HEK293 (cell line): ENCODE measurements at regions not wholly inside any gene's neighbourhood (a gene's known extent, or its start where the extent isn't known, plus 50 kb on each side); places are given as distances from the start of the nearest gene placed in this dataset.

ENCODE experiments used
- CTCF ChIA-PET: fragments of 350-600 bp; formaldehyde crosslinking; extraction: SDS; loops from one replicate; lab custom pipeline; 2021; ENCODE audit warnings: antibody characterized with exemption; lab: Yijun Ruan, JAX
- POLR2A ChIA-PET: fragments of 300-600 bp; formaldehyde crosslinking; extraction: SDS; loops from one replicate; lab custom pipeline; 2020; ENCODE audit warnings: antibody characterized with exemption, inconsistent platforms; lab: Yijun Ruan, JAX
- H3K27ac ChIP-seq: fragments of 200-500 bp; sonication (Bioruptor generic); 2 replicates; pipeline ENCODE4 v1.5.1; 2014; ENCODE audit warnings: low read depth, low read length, control low read depth, inconsistent platforms; ENCODE audit errors: extremely low read depth
- H3K36me3 ChIP-seq, 2 experiments: fragments of 200-500 bp in 1 of 2; sonication (Bioruptor generic) in 1 of 2; 1 replicate in 1 of 2; 2 replicates in 1 of 2; pipeline ENCODE4 v1.5.1; 2014 to 2017; ENCODE audit warnings: inconsistent platforms in 2 of 2, low read length in 2 of 2; ENCODE audit not compliant: control insufficient read depth in 2 of 2, insufficient read depth in 1 of 2
- H3K4me1 ChIP-seq: fragments of 200-500 bp; sonication (Bioruptor generic); 2 replicates; pipeline ENCODE4 v1.5.1; 2014; ENCODE audit warnings: mild to moderate bottlenecking, low read length, inconsistent platforms; ENCODE audit not compliant: control insufficient read depth, insufficient read depth
- H3K4me3 ChIP-seq: 2 replicates; pipeline ENCODE4 v1.5.1; 2011; ENCODE audit warnings: low read depth, mild to moderate bottlenecking, control low read depth, low read length, moderate library complexity
- H3K9me3 ChIP-seq: fragments of 200-500 bp; sonication (Bioruptor generic); 2 replicates; pipeline ENCODE4 v1.5.1; 2014; ENCODE audit warnings: low read depth, low read length, inconsistent platforms; ENCODE audit not compliant: control insufficient read depth, insufficient read depth
- GLIS2 ChIP-seq: fragments of 450-650 bp; formaldehyde crosslinking; IDR thresholded peaks from 2 replicates; pipeline ENCODE4 v1.5.1; 2016; ENCODE audit warnings: missing biosample characterization, missing genetic modification characterization
- KLF10 ChIP-seq: fragments of 450-650 bp; IDR thresholded peaks from 2 replicates; pipeline ENCODE4 v1.5.1; 2018; ENCODE audit warnings: missing biosample characterization, mild to moderate bottlenecking, missing genetic modification characterization
- SCRT2 ChIP-seq: fragments of 450-650 bp; formaldehyde crosslinking; IDR thresholded peaks from 2 replicates; pipeline ENCODE4 v1.5.1; 2016; ENCODE audit warnings: missing biosample characterization, missing genetic modification characterization
- ZBTB7A ChIP-seq: fragments of 450-650 bp; formaldehyde crosslinking; IDR thresholded peaks from 2 replicates; pipeline ENCODE4 v1.5.1; 2016; ENCODE audit warnings: low read depth, missing biosample characterization, missing genetic modification characterization
- ZFP3 ChIP-seq: fragments of 450-650 bp; formaldehyde crosslinking; IDR thresholded peaks from 2 replicates; pipeline ENCODE4 v1.5.1; 2016; ENCODE audit warnings: low read depth, missing biosample characterization, missing genetic modification characterization
- ZNF140 ChIP-seq: fragments of 450-650 bp; formaldehyde crosslinking; IDR thresholded peaks from 2 replicates; pipeline ENCODE4 v1.5.1; 2016; ENCODE audit warnings: missing biosample characterization, missing genetic modification characterization
- ZNF24 ChIP-seq: fragments of 450-650 bp; formaldehyde crosslinking; IDR thresholded peaks from 2 replicates; pipeline ENCODE4 v1.5.1; 2016; ENCODE audit warnings: missing biosample characterization, missing genetic modification characterization
- ZNF248 ChIP-seq: fragments of 450-650 bp; formaldehyde crosslinking; IDR thresholded peaks from 2 replicates; pipeline ENCODE4 v1.5.1; 2017; ENCODE audit warnings: missing biosample characterization, missing genetic modification characterization
- ZNF366 ChIP-seq: fragments of 450-650 bp; formaldehyde crosslinking; conservative IDR thresholded peaks from 2 replicates; pipeline ENCODE4 v1.5.1; 2016; ENCODE audit warnings: missing biosample characterization, missing genetic modification characterization
- ZNF544 ChIP-seq: fragments of 450-650 bp; formaldehyde crosslinking; IDR thresholded peaks from 2 replicates; pipeline ENCODE4 v1.5.0; 2017; ENCODE audit warnings: missing biosample characterization, missing genetic modification characterization
- ZNF664 ChIP-seq: fragments of 450-650 bp; formaldehyde crosslinking; IDR thresholded peaks from 2 replicates; pipeline ENCODE4 v1.5.1; 2016; ENCODE audit warnings: missing biosample characterization, missing genetic modification characterization
- ZNF776 ChIP-seq: fragments of 450-650 bp; formaldehyde crosslinking; IDR thresholded peaks from 2 replicates; pipeline ENCODE4 v1.5.0; 2017; ENCODE audit warnings: missing biosample characterization, missing genetic modification characterization, borderline replicate concordance
- ZNF792 ChIP-seq: fragments of 450-650 bp; formaldehyde crosslinking; IDR thresholded peaks from 2 replicates; pipeline ENCODE4 v1.5.1; 2016; ENCODE audit warnings: missing biosample characterization, missing genetic modification characterization
- TF ChIP-seq, protein P1 (sequence below): fragments of 450-650 bp; formaldehyde crosslinking; conservative IDR thresholded peaks from 2 replicates; pipeline ENCODE4 v1.5.1; 2016; ENCODE audit warnings: low read depth, missing biosample characterization, missing genetic modification characterization
- TF ChIP-seq, protein P2 (sequence below): fragments of 450-650 bp; formaldehyde crosslinking; IDR thresholded peaks from 2 replicates; pipeline ENCODE4 v1.5.1; 2017; ENCODE audit warnings: missing biosample characterization, missing genetic modification characterization
- TF ChIP-seq, protein P3 (sequence below): fragments of 450-650 bp; formaldehyde crosslinking; IDR thresholded peaks from 2 replicates; pipeline ENCODE4 v1.5.1; 2016; ENCODE audit warnings: missing biosample characterization, missing genetic modification characterization
- TF ChIP-seq, protein P4 (sequence below): fragments of 450-650 bp; formaldehyde crosslinking; IDR thresholded peaks from 2 replicates; pipeline ENCODE4 v1.5.1; 2016; ENCODE audit warnings: missing biosample characterization, missing genetic modification characterization
- TF ChIP-seq, protein P5 (sequence below): fragments of 450-650 bp; formaldehyde crosslinking; IDR thresholded peaks from 2 replicates; pipeline ENCODE4 v1.5.1; 2016; ENCODE audit warnings: missing biosample characterization, missing genetic modification characterization
- TF ChIP-seq, protein P6 (sequence below): fragments of 450-650 bp; formaldehyde crosslinking; IDR thresholded peaks from 2 replicates; pipeline ENCODE4 v1.5.1; 2016; ENCODE audit warnings: missing biosample characterization, missing genetic modification characterization

DNA sequence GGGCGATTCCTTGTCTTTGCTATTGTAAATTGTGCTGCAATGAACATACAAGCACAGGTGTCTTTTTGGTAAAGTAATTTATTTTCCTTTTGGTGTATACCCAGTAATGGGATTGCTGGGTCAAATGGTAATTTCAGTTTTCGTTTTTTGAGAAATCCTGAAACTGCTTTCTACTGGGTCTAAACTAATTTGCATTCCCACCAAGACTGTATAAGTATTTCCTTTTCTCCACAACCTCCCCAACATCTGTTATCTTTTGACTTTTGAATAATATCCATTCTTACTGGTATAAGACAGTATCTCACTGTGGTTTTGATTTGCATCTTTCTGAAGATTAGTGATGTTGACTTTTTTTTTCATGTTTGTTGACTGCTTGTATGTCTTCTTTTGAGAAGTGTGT is 2506.0 kb downstream of the PCDH7 start:
- Histone ChIP-seq H3K36me3 (no peaks in the 10 kb centered on the region), H3K9me3 (no peaks in the 10 kb centered on the region), H3K27ac (no peak overlapping the region), H3K4me3 (no peak overlapping the region), H3K4me1 (no peaks in the 10 kb centered on the region)
- POLR2A ChIA-PET = no interaction called here
- TF ChIP-seq, protein P1, sequence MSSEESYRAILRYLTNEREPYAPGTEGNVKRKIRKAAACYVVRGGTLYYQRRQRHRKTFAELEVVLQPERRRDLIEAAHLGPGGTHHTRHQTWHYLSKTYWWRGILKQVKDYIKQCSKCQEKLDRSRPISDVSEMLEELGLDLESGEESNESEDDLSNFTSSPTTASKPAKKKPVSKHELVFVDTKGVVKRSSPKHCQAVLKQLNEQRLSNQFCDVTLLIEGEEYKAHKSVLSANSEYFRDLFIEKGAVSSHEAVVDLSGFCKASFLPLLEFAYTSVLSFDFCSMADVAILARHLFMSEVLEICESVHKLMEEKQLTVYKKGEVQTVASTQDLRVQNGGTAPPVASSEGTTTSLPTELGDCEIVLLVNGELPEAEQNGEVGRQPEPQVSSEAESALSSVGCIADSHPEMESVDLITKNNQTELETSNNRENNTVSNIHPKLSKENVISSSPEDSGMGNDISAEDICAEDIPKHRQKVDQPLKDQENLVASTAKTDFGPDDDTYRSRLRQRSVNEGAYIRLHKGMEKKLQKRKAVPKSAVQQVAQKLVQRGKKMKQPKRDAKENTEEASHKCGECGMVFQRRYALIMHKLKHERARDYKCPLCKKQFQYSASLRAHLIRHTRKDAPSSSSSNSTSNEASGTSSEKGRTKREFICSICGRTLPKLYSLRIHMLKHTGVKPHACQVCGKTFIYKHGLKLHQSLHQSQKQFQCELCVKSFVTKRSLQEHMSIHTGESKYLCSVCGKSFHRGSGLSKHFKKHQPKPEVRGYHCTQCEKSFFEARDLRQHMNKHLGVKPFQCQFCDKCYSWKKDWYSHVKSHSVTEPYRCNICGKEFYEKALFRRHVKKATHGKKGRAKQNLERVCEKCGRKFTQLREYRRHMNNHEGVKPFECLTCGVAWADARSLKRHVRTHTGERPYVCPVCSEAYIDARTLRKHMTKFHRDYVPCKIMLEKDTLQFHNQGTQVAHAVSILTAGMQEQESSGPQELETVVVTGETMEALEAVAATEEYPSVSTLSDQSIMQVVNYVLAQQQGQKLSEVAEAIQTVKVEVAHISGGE = no peak
- no peak for TF ChIP-seq ZFP3
- TF ChIP-seq, protein P2, sequence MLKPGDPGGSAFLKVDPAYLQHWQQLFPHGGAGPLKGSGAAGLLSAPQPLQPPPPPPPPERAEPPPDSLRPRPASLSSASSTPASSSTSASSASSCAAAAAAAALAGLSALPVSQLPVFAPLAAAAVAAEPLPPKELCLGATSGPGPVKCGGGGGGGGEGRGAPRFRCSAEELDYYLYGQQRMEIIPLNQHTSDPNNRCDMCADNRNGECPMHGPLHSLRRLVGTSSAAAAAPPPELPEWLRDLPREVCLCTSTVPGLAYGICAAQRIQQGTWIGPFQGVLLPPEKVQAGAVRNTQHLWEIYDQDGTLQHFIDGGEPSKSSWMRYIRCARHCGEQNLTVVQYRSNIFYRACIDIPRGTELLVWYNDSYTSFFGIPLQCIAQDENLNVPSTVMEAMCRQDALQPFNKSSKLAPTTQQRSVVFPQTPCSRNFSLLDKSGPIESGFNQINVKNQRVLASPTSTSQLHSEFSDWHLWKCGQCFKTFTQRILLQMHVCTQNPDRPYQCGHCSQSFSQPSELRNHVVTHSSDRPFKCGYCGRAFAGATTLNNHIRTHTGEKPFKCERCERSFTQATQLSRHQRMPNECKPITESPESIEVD (tag by site-specific recombination) = no peak
- TF ChIP-seq KLF10 (tag by site-specific recombination) = no peak
- TF ChIP-seq ZNF792 = no peak
- TF ChIP-seq, protein P3, sequence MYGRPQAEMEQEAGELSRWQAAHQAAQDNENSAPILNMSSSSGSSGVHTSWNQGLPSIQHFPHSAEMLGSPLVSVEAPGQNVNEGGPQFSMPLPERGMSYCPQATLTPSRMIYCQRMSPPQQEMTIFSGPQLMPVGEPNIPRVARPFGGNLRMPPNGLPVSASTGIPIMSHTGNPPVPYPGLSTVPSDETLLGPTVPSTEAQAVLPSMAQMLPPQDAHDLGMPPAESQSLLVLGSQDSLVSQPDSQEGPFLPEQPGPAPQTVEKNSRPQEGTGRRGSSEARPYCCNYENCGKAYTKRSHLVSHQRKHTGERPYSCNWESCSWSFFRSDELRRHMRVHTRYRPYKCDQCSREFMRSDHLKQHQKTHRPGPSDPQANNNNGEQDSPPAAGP = no peak
- no peak for TF ChIP-seq ZNF366 (tag by site-specific recombination)
- no peak for TF ChIP-seq ZNF664
- TF ChIP-seq SCRT2 (tag by site-specific recombination) = no peak
- no peak for TF ChIP-seq ZNF140 (tag by site-specific recombination)
- no peak for TF ChIP-seq ZNF544 (tag by site-specific recombination)
- no peak for TF ChIP-seq ZBTB7A (tag by site-specific recombination)
- TF ChIP-seq ZNF248 (tag by site-specific recombination) = no peak
- TF ChIP-seq ZNF776 (tag by site-specific recombination) = no peak
- TF ChIP-seq, protein P4, sequence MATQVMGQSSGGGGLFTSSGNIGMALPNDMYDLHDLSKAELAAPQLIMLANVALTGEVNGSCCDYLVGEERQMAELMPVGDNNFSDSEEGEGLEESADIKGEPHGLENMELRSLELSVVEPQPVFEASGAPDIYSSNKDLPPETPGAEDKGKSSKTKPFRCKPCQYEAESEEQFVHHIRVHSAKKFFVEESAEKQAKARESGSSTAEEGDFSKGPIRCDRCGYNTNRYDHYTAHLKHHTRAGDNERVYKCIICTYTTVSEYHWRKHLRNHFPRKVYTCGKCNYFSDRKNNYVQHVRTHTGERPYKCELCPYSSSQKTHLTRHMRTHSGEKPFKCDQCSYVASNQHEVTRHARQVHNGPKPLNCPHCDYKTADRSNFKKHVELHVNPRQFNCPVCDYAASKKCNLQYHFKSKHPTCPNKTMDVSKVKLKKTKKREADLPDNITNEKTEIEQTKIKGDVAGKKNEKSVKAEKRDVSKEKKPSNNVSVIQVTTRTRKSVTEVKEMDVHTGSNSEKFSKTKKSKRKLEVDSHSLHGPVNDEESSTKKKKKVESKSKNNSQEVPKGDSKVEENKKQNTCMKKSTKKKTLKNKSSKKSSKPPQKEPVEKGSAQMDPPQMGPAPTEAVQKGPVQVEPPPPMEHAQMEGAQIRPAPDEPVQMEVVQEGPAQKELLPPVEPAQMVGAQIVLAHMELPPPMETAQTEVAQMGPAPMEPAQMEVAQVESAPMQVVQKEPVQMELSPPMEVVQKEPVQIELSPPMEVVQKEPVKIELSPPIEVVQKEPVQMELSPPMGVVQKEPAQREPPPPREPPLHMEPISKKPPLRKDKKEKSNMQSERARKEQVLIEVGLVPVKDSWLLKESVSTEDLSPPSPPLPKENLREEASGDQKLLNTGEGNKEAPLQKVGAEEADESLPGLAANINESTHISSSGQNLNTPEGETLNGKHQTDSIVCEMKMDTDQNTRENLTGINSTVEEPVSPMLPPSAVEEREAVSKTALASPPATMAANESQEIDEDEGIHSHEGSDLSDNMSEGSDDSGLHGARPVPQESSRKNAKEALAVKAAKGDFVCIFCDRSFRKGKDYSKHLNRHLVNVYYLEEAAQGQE (tag by site-specific recombination) = no peak
- TF ChIP-seq, protein P5, sequence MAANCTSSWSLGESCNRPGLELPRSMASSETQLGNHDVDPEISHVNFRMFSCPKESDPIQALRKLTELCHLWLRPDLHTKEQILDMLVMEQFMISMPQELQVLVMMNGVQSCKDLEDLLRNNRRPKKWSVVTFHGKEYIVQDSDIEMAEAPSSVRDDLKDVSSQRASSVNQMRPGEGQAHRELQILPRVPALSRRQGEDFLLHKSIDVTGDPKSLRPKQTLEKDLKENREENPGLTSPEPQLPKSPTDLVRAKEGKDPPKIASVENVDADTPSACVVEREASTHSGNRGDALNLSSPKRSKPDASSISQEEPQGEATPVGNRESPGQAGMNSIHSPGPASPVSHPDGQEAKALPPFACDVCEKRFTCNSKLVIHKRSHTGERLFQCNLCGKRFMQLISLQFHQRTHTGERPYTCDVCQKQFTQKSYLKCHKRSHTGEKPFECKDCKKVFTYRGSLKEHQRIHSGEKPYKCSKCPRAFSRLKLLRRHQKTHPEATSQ (tag by site-specific recombination) = no peak
- TF ChIP-seq ZNF24 (tag by site-specific recombination) = no peak
- TF ChIP-seq GLIS2 = no peak
- TF ChIP-seq, protein P6, sequence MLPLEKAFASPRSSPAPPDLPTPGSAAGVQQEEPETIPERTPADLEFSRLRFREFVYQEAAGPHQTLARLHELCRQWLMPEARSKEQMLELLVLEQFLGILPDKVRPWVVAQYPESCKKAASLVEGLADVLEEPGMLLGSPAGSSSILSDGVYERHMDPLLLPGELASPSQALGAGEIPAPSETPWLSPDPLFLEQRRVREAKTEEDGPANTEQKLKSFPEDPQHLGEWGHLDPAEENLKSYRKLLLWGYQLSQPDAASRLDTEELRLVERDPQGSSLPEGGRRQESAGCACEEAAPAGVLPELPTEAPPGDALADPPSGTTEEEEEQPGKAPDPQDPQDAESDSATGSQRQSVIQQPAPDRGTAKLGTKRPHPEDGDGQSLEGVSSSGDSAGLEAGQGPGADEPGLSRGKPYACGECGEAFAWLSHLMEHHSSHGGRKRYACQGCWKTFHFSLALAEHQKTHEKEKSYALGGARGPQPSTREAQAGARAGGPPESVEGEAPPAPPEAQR (tag by site-specific recombination) = no peak
- CTCF ChIA-PET = no interaction called here
